Loucy (cell line): ENCODE measurements at regions not wholly inside any gene's neighbourhood (a gene's known extent, or its start where the extent isn't known, plus 50 kb on each side); places are given as distances from the start of the nearest gene placed in this dataset.

Source experiments
- CTCF ChIP-seq: fragments of 200-600 bp; sonication (generic); conservative IDR thresholded peaks from 2 replicates; pipeline ENCODE4 v1.5.1; 2014; ENCODE audit warnings: mild to moderate bottlenecking, antibody characterized with exemption, low read length
- EZH2phosphoT487 ChIP-seq: fragments of 200-600 bp; IDR thresholded peaks from 2 replicates; pipeline ENCODE4 v1.6.1; 2018; ENCODE audit warnings: antibody characterized with exemption, mild to moderate bottlenecking, moderate library complexity, borderline replicate concordance

- TF ChIP-seq CTCF (no peak), EZH2phosphoT487 (no peak)
Observed at GRCh38 chr6:87916446-87916845, 131.2 kb upstream of the SPACA1 start.
